ENCODE measurements at regions not wholly inside any gene's neighbourhood (a gene's known extent, or its start where the extent isn't known, plus 50 kb on each side); places are given as distances from the start of the nearest gene placed in this dataset.

GRCh38 chr4:129823105-129823504 lies 727.2 kb downstream of the C4orf33 start:
- Histone ChIP-seq H3K79me2 (ENCODE audit: control insufficient read depth, insufficient read depth, low read length) (no peaks in the 10 kb centered on the region), H3K4me1 (ENCODE audit: control insufficient read depth, extremely low read depth, insufficient read depth, low read length) (no peaks in the 10 kb centered on the region), H3K36me3 (ENCODE audit: control insufficient read depth, insufficient read depth, low read length) (no peaks in the 10 kb centered on the region), H3K27ac (ENCODE audit: insufficient read depth, low read length) (no peak overlapping the region), H3K27me3 (ENCODE audit: control insufficient read depth, insufficient read depth, low read length) (no peaks in the 10 kb centered on the region), H3K9ac (ENCODE audit: insufficient read depth, low read length) (no peak overlapping the region), H2AFZ (ENCODE audit: low read length) (no peak overlapping the region), H3K4me2 (ENCODE audit: extremely low read depth, insufficient read depth, low read length) (no peak overlapping the region), H3K9me3 (ENCODE audit: control insufficient read depth, insufficient read depth, low read depth, low read length) (no peaks in the 10 kb centered on the region), H3K4me3 (replicated peaks in 1 of 4; ENCODE audit: control extremely low read depth in 1 of 4, insufficient read depth in 1 of 4, low read depth in 3 of 4, low read length in 4 of 4) (no peak overlapping the region), H4K20me1 (ENCODE audit: control insufficient read depth, extremely low read depth, insufficient read depth, low read length) (no peaks in the 10 kb centered on the region)
- TF ChIP-seq CTCF (conservative IDR thresholded peaks at IDR 0.05 in 1 of 2, IDR thresholded peaks at IDR 0.05 in 1 of 2; ENCODE audit: low read depth in 1 of 2, low read length in 2 of 2) (no peak), EZH2 (IDR thresholded peaks at IDR 0.05; ENCODE audit: low read length, missing control alignments) (no peak)
- no peak for DNase-seq (ENCODE audit: low read depth in 2 of 2)

- TF ChIP-seq CTCF (conservative IDR thresholded peaks at IDR 0.05 in 1 of 2, IDR thresholded peaks at IDR 0.05 in 1 of 2; ENCODE audit: low read depth in 1 of 2, low read length in 2 of 2) (no peak), EZH2 (IDR thresholded peaks at IDR 0.05; ENCODE audit: low read length, missing control alignments) (no peak)
- no peak overlapping the region for H3K27ac ChIP-seq (ENCODE audit: insufficient read depth, low read length)
- H3K9ac ChIP-seq (ENCODE audit: insufficient read depth, low read length): no peak overlapping the region
These were observed 733.4 kb downstream of the C4orf33 start for GRCh38 chr4:129829373-129829772.

GRCh38 chr4:129839687-129840086 lies 743.7 kb downstream of the C4orf33 start:
- H2AFZ ChIP-seq (ENCODE audit: low read length): no peak overlapping the region
- no peaks in the 10 kb centered on the region for H3K79me2 ChIP-seq (ENCODE audit: control insufficient read depth, insufficient read depth, low read length)
- no peaks in the 10 kb centered on the region for H4K20me1 ChIP-seq (ENCODE audit: control insufficient read depth, extremely low read depth, insufficient read depth, low read length)
- no peaks in the 10 kb centered on the region for H3K9me3 ChIP-seq (ENCODE audit: control insufficient read depth, insufficient read depth, low read depth, low read length)
- no peak overlapping the region for H3K27ac ChIP-seq (ENCODE audit: insufficient read depth, low read length)
- H3K9ac ChIP-seq (ENCODE audit: insufficient read depth, low read length): no peak overlapping the region
- no peaks in the 10 kb centered on the region for H3K36me3 ChIP-seq (ENCODE audit: control insufficient read depth, insufficient read depth, low read length)
- no peaks in the 10 kb centered on the region for H3K27me3 ChIP-seq (ENCODE audit: control insufficient read depth, insufficient read depth, low read length)
- DNase-seq (ENCODE audit: low read depth in 2 of 2): peak in 1 of 2 donors; percentile 7
- no peak overlapping the region for H3K4me3 ChIP-seq (replicated peaks in 1 of 4; ENCODE audit: control extremely low read depth in 1 of 4, insufficient read depth in 1 of 4, low read depth in 3 of 4, low read length in 4 of 4)
- H3K4me1 ChIP-seq (ENCODE audit: control insufficient read depth, extremely low read depth, insufficient read depth, low read length): no peaks in the 10 kb centered on the region
- TF ChIP-seq CTCF (conservative IDR thresholded peaks at IDR 0.05 in 1 of 2, IDR thresholded peaks at IDR 0.05 in 1 of 2; ENCODE audit: low read depth in 1 of 2, low read length in 2 of 2) (no peak), EZH2 (IDR thresholded peaks at IDR 0.05; ENCODE audit: low read length, missing control alignments) (no peak)
- no peak overlapping the region for H3K4me2 ChIP-seq (ENCODE audit: extremely low read depth, insufficient read depth, low read length)

More at GRCh38 chr4:129829373-129829772, 733.4 kb downstream of the C4orf33 start:
- DNase-seq (ENCODE audit: low read depth in 2 of 2): no peak
- H3K4me1 ChIP-seq (ENCODE audit: control insufficient read depth, extremely low read depth, insufficient read depth, low read length): no peaks in the 10 kb centered on the region
- no peak overlapping the region for H2AFZ ChIP-seq (ENCODE audit: low read length)
- no peaks in the 10 kb centered on the region for H3K79me2 ChIP-seq (ENCODE audit: control insufficient read depth, insufficient read depth, low read length)
- no peak overlapping the region for H3K4me2 ChIP-seq (ENCODE audit: extremely low read depth, insufficient read depth, low read length)
- no peak overlapping the region for H3K4me3 ChIP-seq (replicated peaks in 1 of 4; ENCODE audit: control extremely low read depth in 1 of 4, insufficient read depth in 1 of 4, low read depth in 3 of 4, low read length in 4 of 4)
- no peaks in the 10 kb centered on the region for H3K9me3 ChIP-seq (ENCODE audit: control insufficient read depth, insufficient read depth, low read depth, low read length)
- no peaks in the 10 kb centered on the region for H3K36me3 ChIP-seq (ENCODE audit: control insufficient read depth, insufficient read depth, low read length)
- no peaks in the 10 kb centered on the region for H3K27me3 ChIP-seq (ENCODE audit: control insufficient read depth, insufficient read depth, low read length)
- no peaks in the 10 kb centered on the region for H4K20me1 ChIP-seq (ENCODE audit: control insufficient read depth, extremely low read depth, insufficient read depth, low read length)

All from fibroblast of lung (primary cell).